Peyer's patch (tissue), 4 donors: ENCODE measurements at regions not wholly inside any gene's neighbourhood (a gene's known extent, or its start where the extent isn't known, plus 50 kb on each side); places are given as distances from the start of the nearest gene placed in this dataset.

Experiments used
- DNase-seq, 3 donors: peaks; one replicate each; pipeline ENCODE4 v3.0.0-alpha.2; 2017 to 2019
- H3K27ac ChIP-seq, 4 donors: fragments of 200-600 bp; sonication (generic); one replicate each; pipeline ENCODE4 v1.5.1; 2016 to 2019
- H3K27me3 ChIP-seq, 2 donors: fragments of 200-600 bp; sonication (generic); one replicate each; pipeline ENCODE4 v1.5.1; 2019
- H3K36me3 ChIP-seq, 3 donors: fragments of 200-600 bp; sonication (generic); one replicate each; pipeline ENCODE4 v1.5.1; 2016 to 2019
- H3K4me1 ChIP-seq, 4 donors: fragments of 200-600 bp; sonication (generic); one replicate each; pipeline ENCODE4 v1.5.1; 2016 to 2019
- H3K4me3 ChIP-seq, 4 donors: fragments of 200-600 bp; sonication (generic); 1 replicate in 3 of 4; 2 replicates in 1 of 4; pipeline ENCODE4 v1.5.1; 2016 to 2019; ENCODE audit warnings: mild to moderate bottlenecking in 1 of 4
- H3K9me3 ChIP-seq, 4 donors: fragments of 200-600 bp; sonication (generic); one replicate each; pipeline ENCODE4 v1.5.1; 2016 to 2019; ENCODE audit warnings: mild to moderate bottlenecking in 1 of 4
- CTCF ChIP-seq, 6 experiments: fragments of 450-650 bp in 4 of 6; fragments of 200-600 bp in 2 of 6; sonication (generic) in 1 of 6; IDR thresholded peaks; one replicate each; pipeline ENCODE4 v1.5.1; 2017 to 2019; ENCODE audit warnings: antibody characterized with exemption in 6 of 6, mild to moderate bottlenecking in 3 of 6, moderate library complexity in 1 of 6
- POLR2A ChIP-seq, 2 donors: fragments of 450-650 bp; IDR thresholded peaks; one replicate each; pipeline ENCODE4 v1.5.1; 2017; ENCODE audit warnings: antibody characterized with exemption in 2 of 2, mild to moderate bottlenecking in 2 of 2, moderate library complexity in 2 of 2
- small RNA-seq, 2 donors: library from RNA; depleted of rRNA; stranded (forward); fragments of <200 nt; gene quantifications; one replicate each; pipeline ENCODE3, GENCODE V24; 2016

DNA sequence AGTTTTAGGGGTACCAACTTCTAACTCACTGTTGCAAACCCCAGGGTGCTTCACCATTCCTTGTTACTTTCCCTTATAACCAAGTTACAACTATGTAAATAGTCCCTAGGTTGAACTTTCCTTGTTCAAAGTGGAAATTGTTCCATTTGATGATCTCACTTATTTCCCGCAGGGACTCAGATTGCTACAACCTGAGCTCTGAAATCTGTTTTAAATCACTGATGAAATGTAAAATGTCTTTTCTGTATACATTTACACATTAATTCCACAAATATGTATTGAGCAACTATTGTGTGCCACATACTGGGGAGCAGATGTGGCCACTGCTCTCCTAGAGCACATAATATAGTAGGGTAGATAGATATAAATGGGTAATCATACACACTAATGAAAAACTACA is 69.1 kb upstream of the TARS1 start:
- Histone ChIP-seq H3K4me3 (no peak overlapping the region), H3K4me1 (no peaks in the 10 kb centered on the region), H3K9me3 (no peaks in the 10 kb centered on the region), H3K36me3 (no peaks in the 10 kb centered on the region), H3K27ac (no peak overlapping the region), H3K27me3 (no peaks in the 10 kb centered on the region)
- no peak for DNase-seq
- no peak for TF ChIP-seq CTCF (IDR thresholded peaks at IDR 0.05)
- TF ChIP-seq POLR2A (IDR thresholded peaks at IDR 0.05) = no peak

DNA sequence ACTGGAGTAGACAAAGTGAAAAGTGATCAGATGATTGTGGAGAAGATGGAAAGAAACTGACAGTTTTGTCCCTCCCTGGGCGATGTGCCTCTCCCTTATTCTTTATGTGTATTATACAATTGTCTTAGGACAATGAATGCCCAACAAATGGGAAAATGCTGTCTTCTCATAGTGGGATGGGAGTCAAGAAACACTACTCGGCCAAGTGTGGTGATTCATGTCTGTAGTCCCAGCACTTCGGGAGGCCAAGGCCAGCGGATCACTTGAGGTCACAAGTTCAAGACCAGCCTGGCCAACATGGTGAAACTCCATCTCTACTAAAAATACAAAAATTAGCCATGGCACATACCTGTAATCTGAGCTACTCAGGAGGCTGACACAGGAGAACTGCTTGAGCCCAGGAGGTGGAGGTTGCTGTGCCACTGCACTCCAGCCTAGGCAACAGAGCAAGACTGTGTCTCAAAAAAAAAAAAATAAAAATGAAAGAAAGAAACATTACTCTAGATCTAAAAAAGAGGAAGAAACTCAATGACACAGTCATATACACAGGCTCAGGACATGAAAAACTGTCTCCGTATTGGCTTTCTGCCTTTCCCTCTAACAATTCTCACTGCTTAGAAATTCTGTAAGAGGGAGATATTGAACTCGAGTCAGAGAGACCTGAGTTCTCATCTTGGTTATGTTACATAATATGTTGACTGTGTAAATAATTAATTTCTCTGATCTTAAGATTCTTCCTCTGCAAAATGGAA is 67.9 kb upstream of the TARS1 start:
- TF ChIP-seq CTCF (IDR thresholded peaks at IDR 0.05) = no peak
- no peak for TF ChIP-seq POLR2A (IDR thresholded peaks at IDR 0.05)
- H3K4me3 ChIP-seq = no peak overlapping the region
- no peaks in the 10 kb centered on the region for H3K36me3 ChIP-seq
- no peak overlapping the region for H3K27ac ChIP-seq
- DNase-seq = no peak
- no peaks in the 10 kb centered on the region for H3K27me3 ChIP-seq
- H3K4me1 ChIP-seq = no peaks in the 10 kb centered on the region
- no peaks in the 10 kb centered on the region for H3K9me3 ChIP-seq

DNA sequence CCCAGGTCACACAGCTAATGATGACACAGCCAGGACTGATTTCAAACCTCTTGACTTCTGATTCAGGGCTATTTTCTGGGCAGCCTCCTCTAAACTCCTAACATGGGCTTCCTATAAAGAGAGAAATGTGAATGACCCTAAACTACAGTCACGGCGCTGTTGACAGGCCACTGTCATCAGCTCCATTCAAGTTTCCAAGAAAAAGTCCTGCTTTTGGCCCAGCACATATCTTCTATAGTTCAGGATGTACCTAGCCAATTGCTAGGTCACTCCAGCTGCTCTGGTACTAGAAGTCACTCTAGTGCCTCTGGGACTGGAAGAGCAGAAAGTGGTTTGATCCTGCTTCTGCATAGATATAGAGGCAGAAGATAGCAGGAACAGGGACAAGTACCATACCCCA is 64.9 kb upstream of the TARS1 start:
- TF ChIP-seq POLR2A (IDR thresholded peaks at IDR 0.05) (no peak), CTCF (IDR thresholded peaks at IDR 0.05) (no peak)
- Histone ChIP-seq H3K4me1 (no peaks in the 10 kb centered on the region), H3K27ac (no peak overlapping the region)

GRCh38 chr5:33379757-33380156 is 61.0 kb upstream of the TARS1 start:
- H3K36me3 ChIP-seq = no peaks in the 10 kb centered on the region
- TF ChIP-seq CTCF (IDR thresholded peaks at IDR 0.05) (peak in 3 of 6 experiments; percentile 4 to 58 (median 22)), POLR2A (IDR thresholded peaks at IDR 0.05) (no peak)
- no peak overlapping the region for H3K4me3 ChIP-seq
- DNase-seq = no peak
- H3K4me1 ChIP-seq = no peaks in the 10 kb centered on the region
- no peaks in the 10 kb centered on the region for H3K9me3 ChIP-seq
- no peak overlapping the region for H3K27ac ChIP-seq
- no peaks in the 10 kb centered on the region for H3K27me3 ChIP-seq

More for the DNA sequence above, 64.9 kb upstream of the TARS1 start:
- Histone ChIP-seq H3K27me3 (no peaks in the 10 kb centered on the region), H3K36me3 (no peaks in the 10 kb centered on the region), H3K4me3 (no peak overlapping the region), H3K9me3 (no peaks in the 10 kb centered on the region)
- no peak for DNase-seq

GRCh38 chr5:33381243-33381642 is 59.5 kb upstream of the TARS1 start:
- DNase-seq = no peak
- no peaks in the 10 kb centered on the region for H3K4me1 ChIP-seq
- H3K27ac ChIP-seq = no peak overlapping the region
- H3K9me3 ChIP-seq = peaks cover 0 to 6% (median 0%) of the 10 kb centered on the region in 4 donors
- no peak for TF ChIP-seq POLR2A (IDR thresholded peaks at IDR 0.05)
- TF ChIP-seq CTCF (IDR thresholded peaks at IDR 0.05) = no peak
- no peak overlapping the region for H3K4me3 ChIP-seq
- no peaks in the 10 kb centered on the region for H3K27me3 ChIP-seq
- no peaks in the 10 kb centered on the region for H3K36me3 ChIP-seq

Small RNAs in the stretch of these regions (small RNA-seq; reads per million reads assigned to genes)
- gene AC010343.2 = 0 reads per million in 2 donors
- 0 reads per million in 2 donors for gene AC025459.1
